ENCODE measurements at regions not wholly inside any gene's neighbourhood (a gene's known extent, or its start where the extent isn't known, plus 50 kb on each side); places are given as distances from the start of the nearest gene placed in this dataset.
A peak's percentile ranks its signal among the peaks of the same experiment; 100 is the strongest.
"Not testable (repeated sequence)": the region's sequence is repeated elsewhere in the genome, so short reads cannot be mapped to it uniquely, and the experiment has no call there.

- Histone ChIP-seq H3K79me2 (ENCODE audit: insufficient read depth, low read length) (no peaks in the 10 kb centered on the region), H3K27me3 (ENCODE audit: control insufficient read depth in 2 of 2, insufficient read depth in 2 of 2, low read length in 2 of 2) (no peaks in the 10 kb centered on the region), H3K36me3 (replicated peaks in 1 of 2; ENCODE audit: control insufficient read depth in 1 of 2, insufficient read depth in 2 of 2, low read length in 2 of 2) (no peaks in the 10 kb centered on the region), H3K4me2 (replicated peaks; ENCODE audit: extremely low read depth, low read length, poor library complexity, severe bottlenecking) (no peak overlapping the region), H3K9ac (ENCODE audit: insufficient read depth, low read length, poor library complexity, severe bottlenecking) (no peak overlapping the region), H3K27ac (ENCODE audit: low read depth in 1 of 2, low read length in 2 of 2) (no peak overlapping the region), H3K4me3 (replicated peaks in 1 of 3; ENCODE audit: low read depth in 2 of 3, low read length in 3 of 3) (no peak overlapping the region), H2AFZ (ENCODE audit: insufficient read depth, low read depth, low read length, poor library complexity, severe bottlenecking) (no peak overlapping the region), H3K4me1 (ENCODE audit: control insufficient read depth in 1 of 2, insufficient read depth in 2 of 2, low read length in 2 of 2) (no peaks in the 10 kb centered on the region), H4K20me1 (ENCODE audit: insufficient read depth, low read length) (no peaks in the 10 kb centered on the region), H3K9me3 (replicated peaks in 1 of 2; ENCODE audit: control insufficient read depth in 1 of 2, insufficient read depth in 1 of 2, low read length in 2 of 2) (no peaks in the 10 kb centered on the region)
- Mint-ChIP-seq H3K4me1 (no peaks in the 10 kb centered on the region), H3K27ac (no peak overlapping the region), H3K27me3 (ENCODE audit: low read depth in 3 of 3) (peaks cover 1 to 4% (median 3%) of the 10 kb centered on the region in 3 donors), H3K9me3 (peaks cover 0 to 2% (median 0%) of the 10 kb centered on the region in 7 donors), H3K36me3 (no peaks in the 10 kb centered on the region), H3K4me3 (no peak overlapping the region)
- DNase-seq: no peak
- TF ChIP-seq, protein P1, sequence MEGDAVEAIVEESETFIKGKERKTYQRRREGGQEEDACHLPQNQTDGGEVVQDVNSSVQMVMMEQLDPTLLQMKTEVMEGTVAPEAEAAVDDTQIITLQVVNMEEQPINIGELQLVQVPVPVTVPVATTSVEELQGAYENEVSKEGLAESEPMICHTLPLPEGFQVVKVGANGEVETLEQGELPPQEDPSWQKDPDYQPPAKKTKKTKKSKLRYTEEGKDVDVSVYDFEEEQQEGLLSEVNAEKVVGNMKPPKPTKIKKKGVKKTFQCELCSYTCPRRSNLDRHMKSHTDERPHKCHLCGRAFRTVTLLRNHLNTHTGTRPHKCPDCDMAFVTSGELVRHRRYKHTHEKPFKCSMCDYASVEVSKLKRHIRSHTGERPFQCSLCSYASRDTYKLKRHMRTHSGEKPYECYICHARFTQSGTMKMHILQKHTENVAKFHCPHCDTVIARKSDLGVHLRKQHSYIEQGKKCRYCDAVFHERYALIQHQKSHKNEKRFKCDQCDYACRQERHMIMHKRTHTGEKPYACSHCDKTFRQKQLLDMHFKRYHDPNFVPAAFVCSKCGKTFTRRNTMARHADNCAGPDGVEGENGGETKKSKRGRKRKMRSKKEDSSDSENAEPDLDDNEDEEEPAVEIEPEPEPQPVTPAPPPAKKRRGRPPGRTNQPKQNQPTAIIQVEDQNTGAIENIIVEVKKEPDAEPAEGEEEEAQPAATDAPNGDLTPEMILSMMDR (IDR thresholded peaks at IDR 0.05): no peak
- intact Hi-C loops (cut with micrococcal nuclease): no loop called here
- no CpG with 5 or more reads among the region's 2 CpGs for WGBS (ENCODE audit: insufficient coverage)
Observed at GRCh38 chr10:34955391-34955790, 134.8 kb downstream of the CUL2 start.

DNA sequence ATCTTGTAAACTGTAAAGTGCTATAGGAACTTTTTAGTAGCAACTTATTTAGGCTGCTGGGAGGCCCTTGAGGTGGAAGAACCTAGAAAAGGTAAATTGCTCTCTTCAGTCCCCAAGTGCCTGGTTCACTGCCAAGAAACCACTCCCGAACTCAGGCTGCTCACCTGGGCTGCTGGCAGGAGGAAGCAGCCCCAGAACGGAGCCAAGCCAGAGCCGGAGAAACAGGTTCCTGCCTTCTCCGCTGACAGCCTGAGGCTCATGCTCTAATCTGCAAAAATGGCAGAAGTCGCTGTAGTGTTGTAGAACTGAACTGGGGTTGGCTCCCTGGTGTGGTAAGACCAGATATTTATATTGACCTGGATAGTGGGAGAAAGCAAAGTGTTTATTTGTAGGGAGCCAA is 136.0 kb downstream of the CUL2 start:
- Histone ChIP-seq H4K20me1 (ENCODE audit: insufficient read depth, low read length) (no peaks in the 10 kb centered on the region), H3K79me2 (ENCODE audit: insufficient read depth, low read length) (no peaks in the 10 kb centered on the region), H3K4me1 (ENCODE audit: control insufficient read depth in 1 of 2, insufficient read depth in 2 of 2, low read length in 2 of 2) (no peaks in the 10 kb centered on the region), H2AFZ (ENCODE audit: insufficient read depth, low read depth, low read length, poor library complexity, severe bottlenecking) (no peak overlapping the region), H3K9me3 (replicated peaks in 1 of 2; ENCODE audit: control insufficient read depth in 1 of 2, insufficient read depth in 1 of 2, low read length in 2 of 2) (no peaks in the 10 kb centered on the region), H3K27ac (ENCODE audit: low read depth in 1 of 2, low read length in 2 of 2) (no peak overlapping the region), H3K4me2 (replicated peaks; ENCODE audit: extremely low read depth, low read length, poor library complexity, severe bottlenecking) (no peak overlapping the region), H3K27me3 (ENCODE audit: control insufficient read depth in 2 of 2, insufficient read depth in 2 of 2, low read length in 2 of 2) (no peaks in the 10 kb centered on the region), H3K9ac (ENCODE audit: insufficient read depth, low read length, poor library complexity, severe bottlenecking) (no peak overlapping the region), H3K36me3 (replicated peaks in 1 of 2; ENCODE audit: control insufficient read depth in 1 of 2, insufficient read depth in 2 of 2, low read length in 2 of 2) (no peaks in the 10 kb centered on the region), H3K4me3 (replicated peaks in 1 of 3; ENCODE audit: low read depth in 2 of 3, low read length in 3 of 3) (no peak overlapping the region)
- 86% methylated on average over 4 of the region's 5 CpGs for WGBS (ENCODE audit: insufficient coverage)
- H3K4me3 Mint-ChIP-seq: no peak overlapping the region
- no peak for DNase-seq
- H3K4me1 Mint-ChIP-seq: no peaks in the 10 kb centered on the region
- H3K27me3 Mint-ChIP-seq (ENCODE audit: low read depth in 3 of 3): peaks cover 3 to 4% (median 4%) of the 10 kb centered on the region in 3 donors
- no peak overlapping the region for H3K27ac Mint-ChIP-seq
- H3K36me3 Mint-ChIP-seq: no peaks in the 10 kb centered on the region
- intact Hi-C loops (cut with micrococcal nuclease): no loop called here
- TF ChIP-seq, protein P1 (IDR thresholded peaks at IDR 0.05): no peak
- H3K9me3 Mint-ChIP-seq: peaks cover 0 to 2% (median 0%) of the 10 kb centered on the region in 7 donors

DNA sequence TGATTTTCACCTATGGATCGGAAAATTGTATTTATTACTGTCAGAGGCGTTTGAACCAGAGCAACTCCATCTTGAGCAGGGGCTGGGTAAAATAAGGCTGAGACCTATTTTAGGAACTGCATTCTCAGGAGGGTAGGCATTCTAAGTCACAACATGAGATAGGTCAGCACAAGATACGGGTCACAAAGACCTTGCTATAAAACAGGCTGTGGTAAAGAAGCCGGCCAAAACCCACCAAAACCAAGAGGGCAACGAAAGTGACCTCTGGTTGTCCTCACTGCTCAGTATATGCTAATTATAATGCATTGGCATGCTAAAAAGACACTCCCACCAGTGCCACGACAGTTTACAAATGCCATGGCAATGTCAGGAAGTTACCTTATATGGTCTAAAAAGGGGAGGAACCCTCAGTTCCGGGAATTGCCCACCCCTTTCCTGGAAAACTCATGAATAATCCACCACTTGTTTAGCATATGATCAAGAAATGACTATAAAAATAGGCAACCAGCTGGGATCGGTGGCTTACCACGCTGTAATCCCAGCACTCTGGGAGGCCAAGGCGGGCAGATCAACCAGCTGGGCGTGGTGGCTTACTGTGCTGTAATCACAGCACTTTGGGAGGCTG is 136.3 kb upstream of the PARD3 start:
- H3K4me3 Mint-ChIP-seq; H3K27me3 ChIP-seq (ENCODE audit: control insufficient read depth in 2 of 2, insufficient read depth in 2 of 2, low read length in 2 of 2); DNase-seq; H3K9me3 ChIP-seq (replicated peaks in 1 of 2; ENCODE audit: control insufficient read depth in 1 of 2, insufficient read depth in 1 of 2, low read length in 2 of 2); intact Hi-C loops (cut with micrococcal nuclease); H3K4me1 Mint-ChIP-seq; H3K4me3 ChIP-seq (replicated peaks in 1 of 3; ENCODE audit: low read depth in 2 of 3, low read length in 3 of 3); H3K79me2 ChIP-seq (ENCODE audit: insufficient read depth, low read length); H3K9me3 Mint-ChIP-seq; H3K36me3 Mint-ChIP-seq; H2AFZ ChIP-seq (ENCODE audit: insufficient read depth, low read depth, low read length, poor library complexity, severe bottlenecking); H3K4me1 ChIP-seq (ENCODE audit: control insufficient read depth in 1 of 2, insufficient read depth in 2 of 2, low read length in 2 of 2); H3K36me3 ChIP-seq (replicated peaks in 1 of 2; ENCODE audit: control insufficient read depth in 1 of 2, insufficient read depth in 2 of 2, low read length in 2 of 2); H4K20me1 ChIP-seq (ENCODE audit: insufficient read depth, low read length); H3K9ac ChIP-seq (ENCODE audit: insufficient read depth, low read length, poor library complexity, severe bottlenecking); H3K4me2 ChIP-seq (replicated peaks; ENCODE audit: extremely low read depth, low read length, poor library complexity, severe bottlenecking); H3K27ac ChIP-seq (ENCODE audit: low read depth in 1 of 2, low read length in 2 of 2): not testable (repeated sequence)
- H3K27ac Mint-ChIP-seq: peak overlapping the region in 1 of 7 donors; percentile 31
- no CpG with 5 or more reads among the region's 11 CpGs for WGBS (ENCODE audit: insufficient coverage)
- H3K27me3 Mint-ChIP-seq (ENCODE audit: low read depth in 3 of 3): peaks cover 4 to 10% (median 6%) of the 10 kb centered on the region in 3 donors

Measured in CD14-positive monocyte (primary cell).